HEK293T (cell line): ENCODE measurements at regions not wholly inside any gene's neighbourhood (a gene's known extent, or its start where the extent isn't known, plus 50 kb on each side); places are given as distances from the start of the nearest gene placed in this dataset.

Source experiments
- CTCF ChIA-PET: fragments of 350-600 bp; formaldehyde crosslinking; extraction: SDS; loops from one replicate; lab custom pipeline; 2021; ENCODE audit warnings: antibody characterized with exemption, inconsistent platforms; lab: Yijun Ruan, JAX
- POLR2A ChIA-PET: fragments of 350-600 bp; formaldehyde crosslinking; extraction: SDS; loops from one replicate; lab custom pipeline; 2020; ENCODE audit warnings: antibody characterized with exemption, inconsistent platforms; lab: Yijun Ruan, JAX
- DNase-seq: peaks from one replicate; pipeline ENCODE4 v3.0.0; 2012; ENCODE audit warnings: mixed read lengths; ENCODE audit errors: extremely low spot score
- ARNT ChIP-seq: fragments of 450-650 bp; IDR thresholded peaks from 2 replicates; pipeline ENCODE4 v1.6.1; 2017; ENCODE audit warnings: mild to moderate bottlenecking
- CTBP1 ChIP-seq: fragments of 450-650 bp; IDR thresholded peaks from 2 replicates; pipeline ENCODE4 v1.6.1; 2016; ENCODE audit warnings: borderline replicate concordance
- ELF4 ChIP-seq: fragments of 450-650 bp; IDR thresholded peaks from 2 replicates; pipeline ENCODE4 v1.6.1; 2017; ENCODE audit warnings: antibody characterized with exemption
- FOXA1 ChIP-seq: fragments of 450-650 bp; IDR thresholded peaks from 2 replicates; pipeline ENCODE4 v1.6.1; 2016; ENCODE audit warnings: mild to moderate bottlenecking
- FOXK2 ChIP-seq: fragments of 450-650 bp; IDR thresholded peaks from 2 replicates; pipeline ENCODE4 v1.6.1; 2016; ENCODE audit warnings: mild to moderate bottlenecking
- FOXM1 ChIP-seq: fragments of 450-650 bp; IDR thresholded peaks from 2 replicates; pipeline ENCODE4 v1.6.1; 2017; ENCODE audit warnings: mild to moderate bottlenecking, borderline replicate concordance
- L3MBTL2 ChIP-seq: fragments of 450-650 bp; conservative IDR thresholded peaks from 2 replicates; pipeline ENCODE4 v1.6.1; 2016; ENCODE audit warnings: mild to moderate bottlenecking
- LEF1 ChIP-seq: fragments of 450-650 bp; IDR thresholded peaks from 2 replicates; pipeline ENCODE4 v1.6.1; 2017; ENCODE audit warnings: mild to moderate bottlenecking, borderline replicate concordance
- NFRKB ChIP-seq: fragments of 450-650 bp; IDR thresholded peaks from 2 replicates; pipeline ENCODE4 v1.6.1; 2016; ENCODE audit warnings: mild to moderate bottlenecking, moderate library complexity
- PKNOX1 ChIP-seq: fragments of 450-650 bp; IDR thresholded peaks from 2 replicates; pipeline ENCODE4 v1.6.1; 2016
- SUZ12 ChIP-seq: fragments of 450-650 bp; IDR thresholded peaks from 2 replicates; pipeline ENCODE4 v1.6.1; 2016; ENCODE audit warnings: mild to moderate bottlenecking
- ZNF384 ChIP-seq: fragments of 450-650 bp; IDR thresholded peaks from 2 replicates; pipeline ENCODE4 v1.6.1; 2016

- no peak for DNase-seq
- ChIA-PET POLR2A (no interaction called here), CTCF (no interaction called here)
- TF ChIP-seq PKNOX1 (no peak), NFRKB (no peak), FOXA1 (no peak), L3MBTL2 (no peak), FOXM1 (no peak), FOXK2 (no peak), ZNF384 (no peak), ELF4 (no peak), SUZ12 (no peak), LEF1 (no peak)
These were observed 274.2 kb downstream of the BRINP1 start for GRCh38 chr9:119095072-119095471.

- ChIA-PET CTCF (no interaction called here), POLR2A (no interaction called here)
- no peak for TF ChIP-seq NFRKB
- TF ChIP-seq L3MBTL2, result no peak
- no peak for TF ChIP-seq ARNT
- no peak for DNase-seq
These were observed 268.2 kb downstream of the BRINP1 start for GRCh38 chr9:119101048-119101447.

GRCh38 chr9:119114681-119115080, 254.6 kb downstream of the BRINP1 start:
- ChIA-PET POLR2A (no interaction called here), CTCF (no interaction called here)
- no peak for DNase-seq
- TF ChIP-seq FOXA1, result no peak
- TF ChIP-seq CTBP1, result no peak
